ENCODE measurements at regions not wholly inside any gene's neighbourhood (a gene's known extent, or its start where the extent isn't known, plus 50 kb on each side); places are given as distances from the start of the nearest gene placed in this dataset.

- TF ChIP-seq CTCF (IDR thresholded peaks at IDR 0.05) = no peak
- no peak for TF ChIP-seq POLR2A (IDR thresholded peaks at IDR 0.05)
These were observed 192.2 kb upstream of the GADL1 start for GRCh38 chr3:31086698-31087097.

Measured in stomach (tissue), 4 donors.